Stomach (tissue), 4 donors: ENCODE measurements at regions not wholly inside any gene's neighbourhood (a gene's known extent, or its start where the extent isn't known, plus 50 kb on each side); places are given as distances from the start of the nearest gene placed in this dataset.

ENCODE experiments used
- POLR2A ChIP-seq, 4 donors: fragments of 450-650 bp; IDR thresholded peaks; one replicate each; pipeline ENCODE4 v1.6.1; 2016; ENCODE audit warnings: antibody characterized with exemption in 4 of 4, control low read depth in 2 of 4, mild to moderate bottlenecking in 1 of 4, moderate library complexity in 1 of 4
- TF ChIP-seq, protein P1 (sequence below), 7 experiments: fragments of 450-650 bp in 4 of 7; fragments of 200-600 bp in 3 of 7; sonication (generic) in 3 of 7; IDR thresholded peaks; one replicate each; pipeline ENCODE4 v1.5.1; 2016 to 2019; ENCODE audit warnings: antibody characterized with exemption in 7 of 7, control low read depth in 2 of 7, mild to moderate bottlenecking in 1 of 7

GRCh38 chr1:199665371-199665770 is 362.1 kb upstream of the NR5A2 start:
- no peak for TF ChIP-seq POLR2A (IDR thresholded peaks at IDR 0.05)
- TF ChIP-seq, protein P1, sequence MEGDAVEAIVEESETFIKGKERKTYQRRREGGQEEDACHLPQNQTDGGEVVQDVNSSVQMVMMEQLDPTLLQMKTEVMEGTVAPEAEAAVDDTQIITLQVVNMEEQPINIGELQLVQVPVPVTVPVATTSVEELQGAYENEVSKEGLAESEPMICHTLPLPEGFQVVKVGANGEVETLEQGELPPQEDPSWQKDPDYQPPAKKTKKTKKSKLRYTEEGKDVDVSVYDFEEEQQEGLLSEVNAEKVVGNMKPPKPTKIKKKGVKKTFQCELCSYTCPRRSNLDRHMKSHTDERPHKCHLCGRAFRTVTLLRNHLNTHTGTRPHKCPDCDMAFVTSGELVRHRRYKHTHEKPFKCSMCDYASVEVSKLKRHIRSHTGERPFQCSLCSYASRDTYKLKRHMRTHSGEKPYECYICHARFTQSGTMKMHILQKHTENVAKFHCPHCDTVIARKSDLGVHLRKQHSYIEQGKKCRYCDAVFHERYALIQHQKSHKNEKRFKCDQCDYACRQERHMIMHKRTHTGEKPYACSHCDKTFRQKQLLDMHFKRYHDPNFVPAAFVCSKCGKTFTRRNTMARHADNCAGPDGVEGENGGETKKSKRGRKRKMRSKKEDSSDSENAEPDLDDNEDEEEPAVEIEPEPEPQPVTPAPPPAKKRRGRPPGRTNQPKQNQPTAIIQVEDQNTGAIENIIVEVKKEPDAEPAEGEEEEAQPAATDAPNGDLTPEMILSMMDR (IDR thresholded peaks at IDR 0.05): no peak
